BE2C (cell line): ENCODE measurements at regions not wholly inside any gene's neighbourhood (a gene's known extent, or its start where the extent isn't known, plus 50 kb on each side); places are given as distances from the start of the nearest gene placed in this dataset.

Source experiments
- DNase-seq: peaks from one replicate; pipeline ENCODE4 v3.0.0-alpha.2; 2020
- H3K27me3 ChIP-seq: fragments of 250-450 bp; sonication (Bioruptor Pico); 2 replicates; pipeline ENCODE4 v1.5.1; 2020; ENCODE audit warnings: mild to moderate bottlenecking
- H3K36me3 ChIP-seq: fragments of 250-450 bp; sonication (Bioruptor Pico); 2 replicates; pipeline ENCODE4 v1.5.1; 2020; ENCODE audit warnings: mild to moderate bottlenecking
- H3K4me1 ChIP-seq: fragments of 250-450 bp; sonication (Bioruptor Pico); 2 replicates; pipeline ENCODE4 v1.5.1; 2020
- H3K4me3 ChIP-seq: 2 replicates; pipeline ENCODE4 v1.5.1; 2011; ENCODE audit warnings: low read depth, low read length
- H3K9me3 ChIP-seq: fragments of 250-450 bp; sonication (Bioruptor Pico); 2 replicates; pipeline ENCODE4 v1.5.1; 2020
- TF ChIP-seq, protein P1 (sequence below): IDR thresholded peaks from 2 replicates; pipeline ENCODE4 v1.5.1; 2012; ENCODE audit warnings: mild to moderate bottlenecking, low read depth, low read length

DNA sequence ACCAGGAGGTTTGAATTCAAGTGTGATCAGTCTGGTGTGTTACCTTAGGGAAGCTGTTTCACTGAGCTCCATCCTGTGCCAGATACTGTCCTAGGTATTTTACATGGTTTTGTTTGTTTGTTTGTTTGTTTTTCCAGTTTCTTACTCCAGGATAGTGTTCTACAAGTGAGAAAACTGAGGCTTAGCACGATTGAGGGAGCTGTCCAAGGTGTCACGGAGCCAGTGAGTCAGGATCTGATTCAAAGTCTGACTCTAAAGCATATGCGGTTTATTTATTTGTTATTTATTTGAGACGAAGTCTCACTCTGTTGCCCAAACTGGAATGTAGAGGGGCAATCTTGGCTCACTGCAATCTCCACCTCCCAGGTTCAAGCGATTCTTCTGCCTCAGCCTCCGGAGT lies 79.7 kb upstream of the GNG2 start:
- no peaks in the 10 kb centered on the region; the same call in 1 of the 2 replicates for H3K4me1 ChIP-seq
- no peak overlapping the region; the same call in 1 of the 2 replicates for H3K4me3 ChIP-seq
- no peak for DNase-seq
- TF ChIP-seq, protein P1, sequence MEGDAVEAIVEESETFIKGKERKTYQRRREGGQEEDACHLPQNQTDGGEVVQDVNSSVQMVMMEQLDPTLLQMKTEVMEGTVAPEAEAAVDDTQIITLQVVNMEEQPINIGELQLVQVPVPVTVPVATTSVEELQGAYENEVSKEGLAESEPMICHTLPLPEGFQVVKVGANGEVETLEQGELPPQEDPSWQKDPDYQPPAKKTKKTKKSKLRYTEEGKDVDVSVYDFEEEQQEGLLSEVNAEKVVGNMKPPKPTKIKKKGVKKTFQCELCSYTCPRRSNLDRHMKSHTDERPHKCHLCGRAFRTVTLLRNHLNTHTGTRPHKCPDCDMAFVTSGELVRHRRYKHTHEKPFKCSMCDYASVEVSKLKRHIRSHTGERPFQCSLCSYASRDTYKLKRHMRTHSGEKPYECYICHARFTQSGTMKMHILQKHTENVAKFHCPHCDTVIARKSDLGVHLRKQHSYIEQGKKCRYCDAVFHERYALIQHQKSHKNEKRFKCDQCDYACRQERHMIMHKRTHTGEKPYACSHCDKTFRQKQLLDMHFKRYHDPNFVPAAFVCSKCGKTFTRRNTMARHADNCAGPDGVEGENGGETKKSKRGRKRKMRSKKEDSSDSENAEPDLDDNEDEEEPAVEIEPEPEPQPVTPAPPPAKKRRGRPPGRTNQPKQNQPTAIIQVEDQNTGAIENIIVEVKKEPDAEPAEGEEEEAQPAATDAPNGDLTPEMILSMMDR, result no peak
- H3K36me3 ChIP-seq, result no peaks in the 10 kb centered on the region
- no peaks in the 10 kb centered on the region for H3K27me3 ChIP-seq
- no peaks in the 10 kb centered on the region for H3K9me3 ChIP-seq

DNA sequence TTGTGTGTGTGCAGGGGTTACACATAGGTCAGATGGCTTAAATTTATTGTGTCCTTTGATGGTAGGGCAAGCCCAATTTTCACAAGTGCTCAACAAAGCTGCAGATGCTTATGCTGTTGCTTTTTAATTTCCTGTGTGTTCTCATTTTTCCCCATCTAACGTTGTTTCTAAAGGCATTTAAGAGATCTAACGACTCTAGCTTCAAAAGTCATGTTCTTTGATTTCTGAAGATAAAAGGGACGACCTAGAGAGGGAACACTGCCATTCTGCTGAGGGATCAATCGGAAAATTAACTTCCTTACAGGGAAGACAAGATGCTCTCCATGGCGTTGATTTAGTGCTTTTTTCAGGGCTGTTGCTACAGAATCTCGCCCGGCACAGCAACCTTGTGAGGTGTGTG lies 79.0 kb upstream of the GNG2 start:
- Histone ChIP-seq H3K4me3 (no peak overlapping the region), H3K9me3 (no peaks in the 10 kb centered on the region; the same call in 1 of the 2 replicates), H3K27me3 (no peaks in the 10 kb centered on the region), H3K4me1 (no peaks in the 10 kb centered on the region; the same call in 1 of the 2 replicates), H3K36me3 (no peaks in the 10 kb centered on the region)
- no peak for DNase-seq
- TF ChIP-seq, protein P1, result no peak

DNA sequence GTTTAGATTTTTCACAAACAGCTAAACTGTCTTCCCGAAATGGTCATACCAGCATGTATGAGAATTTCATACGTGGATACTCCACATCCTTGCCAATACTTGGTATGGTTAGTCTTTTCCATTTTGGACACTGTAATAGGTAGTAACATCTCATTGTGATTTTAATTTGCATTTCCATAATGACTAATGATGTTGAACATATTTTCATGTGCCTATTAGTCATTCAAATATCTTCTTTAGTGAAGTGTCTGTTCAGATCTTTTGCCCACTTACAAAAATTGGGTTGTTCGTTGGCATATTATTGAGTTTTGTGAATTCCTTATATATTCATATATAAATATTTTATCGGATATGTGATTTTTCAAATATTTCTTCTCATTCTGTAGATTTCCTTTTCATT lies 78.0 kb upstream of the GNG2 start:
- DNase-seq, result no peak
- TF ChIP-seq, protein P1, result no peak
- Histone ChIP-seq H3K36me3 (no peaks in the 10 kb centered on the region), H3K4me1 (no peaks in the 10 kb centered on the region; the same call in 1 of the 2 replicates), H3K27me3 (no peaks in the 10 kb centered on the region), H3K9me3 (peaks cover 2% of the 10 kb centered on the region; the same call in 1 of the 2 replicates), H3K4me3 (no peak overlapping the region)

DNA sequence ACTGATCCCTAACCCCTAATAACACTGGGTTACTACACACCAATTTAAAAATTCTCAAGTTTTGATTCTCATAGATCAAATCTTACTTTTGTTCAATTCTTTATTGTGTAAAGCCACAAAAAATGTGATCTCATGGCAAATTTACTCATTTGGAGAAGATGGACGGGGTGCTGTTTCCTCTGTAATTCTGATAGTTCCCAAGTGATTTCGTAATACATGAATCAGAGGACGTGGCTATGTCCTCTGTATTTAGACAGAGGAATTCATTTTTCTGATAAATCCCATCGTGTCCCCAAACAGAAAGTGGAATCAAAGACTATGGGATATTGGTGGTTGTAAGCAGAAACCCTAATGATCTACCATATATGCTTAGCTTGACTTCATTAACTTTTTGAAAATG lies 76.6 kb upstream of the GNG2 start:
- TF ChIP-seq, protein P1, result no peak
- H3K4me3 ChIP-seq, result no peak overlapping the region
- H3K36me3 ChIP-seq, result no peaks in the 10 kb centered on the region
- H3K4me1 ChIP-seq, result no peaks in the 10 kb centered on the region; the same call in 1 of the 2 replicates
- peaks cover 2% of the 10 kb centered on the region; the same call in 1 of the 2 replicates for H3K9me3 ChIP-seq
- DNase-seq, result no peak
- H3K27me3 ChIP-seq, result no peaks in the 10 kb centered on the region

DNA sequence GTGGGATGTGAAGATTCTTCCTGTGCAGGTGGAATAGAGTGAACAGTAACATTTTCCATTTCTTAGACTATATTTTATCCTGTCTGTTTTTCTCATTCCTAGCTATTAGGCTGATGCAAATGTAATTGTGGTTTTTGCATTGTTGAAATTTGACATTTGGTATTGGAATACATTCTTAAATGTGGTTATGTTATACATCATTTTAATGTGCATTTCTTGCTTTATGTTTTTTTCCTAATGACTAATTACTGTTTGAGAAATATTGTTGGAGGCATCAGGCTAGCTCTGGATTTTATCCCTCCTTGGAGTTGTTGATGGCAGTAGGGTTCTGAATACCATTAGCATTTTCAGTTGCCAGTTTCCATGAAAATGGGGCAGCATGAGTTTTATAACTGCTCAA lies 75.9 kb upstream of the GNG2 start:
- Histone ChIP-seq H3K4me1 (no peaks in the 10 kb centered on the region; the same call in 1 of the 2 replicates), H3K4me3 (no peak overlapping the region), H3K36me3 (no peaks in the 10 kb centered on the region), H3K27me3 (no peaks in the 10 kb centered on the region), H3K9me3 (peaks cover 2% of the 10 kb centered on the region; the same call in 1 of the 2 replicates)
- TF ChIP-seq, protein P1, result no peak
- no peak for DNase-seq

DNA sequence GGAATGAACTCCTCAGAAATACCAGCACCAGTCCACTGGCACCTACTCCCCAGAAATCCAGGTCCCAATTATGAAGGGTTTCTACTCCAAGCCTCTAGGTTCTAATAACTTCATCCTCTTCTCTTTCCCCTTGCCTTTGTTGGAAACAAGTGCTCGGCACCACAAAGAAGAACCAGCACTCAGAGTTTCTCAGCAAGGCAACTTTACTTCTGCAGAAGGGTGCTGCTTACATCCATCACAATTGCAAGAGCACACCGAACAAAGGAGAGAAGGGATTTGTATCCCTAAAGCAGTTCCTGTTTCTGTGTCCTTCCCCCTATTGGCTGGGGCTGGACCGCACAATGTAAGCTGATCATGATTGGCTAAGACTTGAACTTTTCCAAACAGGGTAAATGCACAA lies 74.2 kb upstream of the GNG2 start:
- DNase-seq, result no peak
- Histone ChIP-seq H3K27me3 (no peaks in the 10 kb centered on the region), H3K36me3 (no peaks in the 10 kb centered on the region), H3K9me3 (peaks cover 2% of the 10 kb centered on the region; the same call in 1 of the 2 replicates), H3K4me1 (no peaks in the 10 kb centered on the region; the same call in 1 of the 2 replicates), H3K4me3 (no peak overlapping the region)
- TF ChIP-seq, protein P1, result no peak
